Spleen (tissue), 7 donors: ENCODE measurements at regions not wholly inside any gene's neighbourhood (a gene's known extent, or its start where the extent isn't known, plus 50 kb on each side); places are given as distances from the start of the nearest gene placed in this dataset.

Source experiments
- POLR2AphosphoS5 ChIP-seq, 3 donors: sonication (generic); formaldehyde crosslinking; IDR thresholded peaks; one replicate each; pipeline ENCODE4 v1.5.1; 2017; ENCODE audit warnings: antibody characterized with exemption in 3 of 3
- TF ChIP-seq, protein P1 (sequence below), 11 experiments: fragments of 200-600 bp in 7 of 11; fragments of 450-650 bp in 4 of 11; sonication (generic) in 4 of 11; IDR thresholded peaks in 8 of 11; conservative IDR thresholded peaks in 3 of 11; 1 replicate in 7 of 11; 2 replicates in 4 of 11; pipeline versions ENCODE4 v1.4.0 to v1.8.0; 2016 to 2021; ENCODE audit warnings: antibody characterized with exemption in 11 of 11, inconsistent platforms in 4 of 11, mild to moderate bottlenecking in 1 of 11
- donor health status: DM: no; HTN: no; CAD: no; lungs with moderate emphysema.
- donor health status: DM: no; HTN: no; CAD: no.
- donor health status: DM: no; HTN: no; CAD: no.

DNA sequence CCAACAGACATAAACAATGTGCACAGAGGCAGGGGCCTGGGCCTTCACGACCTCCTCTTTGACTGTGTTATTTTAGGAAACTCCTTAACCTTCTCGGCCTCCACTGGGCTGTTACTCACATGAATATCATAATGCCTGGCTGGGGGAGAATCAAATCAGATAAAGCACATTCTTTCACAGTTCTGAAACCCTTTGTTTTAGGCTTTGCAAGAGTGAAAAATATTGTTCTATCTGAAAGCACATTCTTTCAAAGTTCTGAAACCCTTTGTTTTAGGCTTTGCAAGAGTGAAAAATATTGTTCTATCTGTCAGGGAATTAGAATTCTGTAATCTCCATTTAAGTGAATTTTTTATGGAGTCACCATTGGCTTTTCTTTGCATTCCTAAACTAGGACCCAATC lies 50.7 kb upstream of the SYNDIG1 start:
- TF ChIP-seq, protein P1, sequence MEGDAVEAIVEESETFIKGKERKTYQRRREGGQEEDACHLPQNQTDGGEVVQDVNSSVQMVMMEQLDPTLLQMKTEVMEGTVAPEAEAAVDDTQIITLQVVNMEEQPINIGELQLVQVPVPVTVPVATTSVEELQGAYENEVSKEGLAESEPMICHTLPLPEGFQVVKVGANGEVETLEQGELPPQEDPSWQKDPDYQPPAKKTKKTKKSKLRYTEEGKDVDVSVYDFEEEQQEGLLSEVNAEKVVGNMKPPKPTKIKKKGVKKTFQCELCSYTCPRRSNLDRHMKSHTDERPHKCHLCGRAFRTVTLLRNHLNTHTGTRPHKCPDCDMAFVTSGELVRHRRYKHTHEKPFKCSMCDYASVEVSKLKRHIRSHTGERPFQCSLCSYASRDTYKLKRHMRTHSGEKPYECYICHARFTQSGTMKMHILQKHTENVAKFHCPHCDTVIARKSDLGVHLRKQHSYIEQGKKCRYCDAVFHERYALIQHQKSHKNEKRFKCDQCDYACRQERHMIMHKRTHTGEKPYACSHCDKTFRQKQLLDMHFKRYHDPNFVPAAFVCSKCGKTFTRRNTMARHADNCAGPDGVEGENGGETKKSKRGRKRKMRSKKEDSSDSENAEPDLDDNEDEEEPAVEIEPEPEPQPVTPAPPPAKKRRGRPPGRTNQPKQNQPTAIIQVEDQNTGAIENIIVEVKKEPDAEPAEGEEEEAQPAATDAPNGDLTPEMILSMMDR (IDR thresholded peaks at IDR 0.05 in 8 of 11, conservative IDR thresholded peaks at IDR 0.05 in 3 of 11) = no peak
- no peak for TF ChIP-seq POLR2AphosphoS5 (IDR thresholded peaks at IDR 0.05)
